Stimulated activated naive CD8-positive, alpha-beta T cell treated with anti-CD3 and anti-CD28 coated beads, Interleukin-15, amount 100 ng/mL, for 72 hours (primary cell): ENCODE measurements at regions not wholly inside any gene's neighbourhood (a gene's known extent, or its start where the extent isn't known, plus 50 kb on each side); places are given as distances from the start of the nearest gene placed in this dataset.
"Not testable (repeated sequence)": the region's sequence is repeated elsewhere in the genome, so short reads cannot be mapped to it uniquely, and the experiment has no call there.

Source experiments
- ATAC-seq: fragments of 150-1000 bp; cut with Tn5 transposase; 2 replicates; pipeline ENCODE4 v1.10.0; 2021; ENCODE audit warnings: mild to moderate bottlenecking, moderate library complexity
- DNase-seq, 2 donors: peaks; one replicate each; pipeline ENCODE4 v3.0.0; 2021 to 2022
- H3K27ac Mint-ChIP-seq, 2 donors: one replicate each; pipeline ENCODE4 v1.8.0; 2022; ENCODE audit warnings: mild to moderate bottlenecking in 2 of 2, mixed read lengths in 2 of 2, moderate library complexity in 2 of 2
- H3K27me3 Mint-ChIP-seq: one replicate; pipeline ENCODE4 v1.8.0; 2022; ENCODE audit warnings: mixed read lengths
- H3K4me1 Mint-ChIP-seq: one replicate; pipeline ENCODE4 v1.8.0; 2022; ENCODE audit warnings: mild to moderate bottlenecking, mixed read lengths
- H3K4me3 Mint-ChIP-seq, 2 donors: one replicate each; pipeline ENCODE4 v1.8.0; 2022; ENCODE audit warnings: mild to moderate bottlenecking in 2 of 2, mixed read lengths in 2 of 2, moderate library complexity in 1 of 2
- H3K9me3 Mint-ChIP-seq, 2 donors: one replicate each; pipeline ENCODE4 v1.8.0; 2022; ENCODE audit warnings: mixed read lengths in 2 of 2

DNA sequence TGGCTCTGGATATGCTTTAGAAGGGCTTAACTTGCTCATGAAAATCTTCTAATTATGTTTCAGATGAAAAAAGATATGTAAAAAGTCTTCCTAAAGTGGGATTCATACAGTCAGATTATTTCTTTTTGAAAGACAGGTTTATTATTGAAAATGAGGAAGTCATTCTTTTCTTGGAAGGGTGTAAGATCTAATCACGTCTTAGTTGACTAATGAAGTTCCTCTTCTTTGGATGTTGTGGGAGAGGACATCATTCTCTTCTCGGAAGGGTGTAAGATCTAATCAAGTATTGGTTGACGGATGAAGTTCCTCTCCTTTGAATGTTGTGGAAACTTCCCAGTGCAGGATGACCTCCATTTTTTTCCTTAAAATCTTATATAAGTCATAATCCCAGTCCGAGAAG lies 74.9 kb downstream of the ALG10 start:
- Mint-ChIP-seq H3K27me3 (peaks cover 20% of the 10 kb centered on the region), H3K9me3 (no peaks in the 10 kb centered on the region), H3K4me1 (no peaks in the 10 kb centered on the region), H3K4me3 (no peak overlapping the region), H3K27ac (no peak overlapping the region)
- ATAC-seq (no peak), DNase-seq (no peak)

DNA sequence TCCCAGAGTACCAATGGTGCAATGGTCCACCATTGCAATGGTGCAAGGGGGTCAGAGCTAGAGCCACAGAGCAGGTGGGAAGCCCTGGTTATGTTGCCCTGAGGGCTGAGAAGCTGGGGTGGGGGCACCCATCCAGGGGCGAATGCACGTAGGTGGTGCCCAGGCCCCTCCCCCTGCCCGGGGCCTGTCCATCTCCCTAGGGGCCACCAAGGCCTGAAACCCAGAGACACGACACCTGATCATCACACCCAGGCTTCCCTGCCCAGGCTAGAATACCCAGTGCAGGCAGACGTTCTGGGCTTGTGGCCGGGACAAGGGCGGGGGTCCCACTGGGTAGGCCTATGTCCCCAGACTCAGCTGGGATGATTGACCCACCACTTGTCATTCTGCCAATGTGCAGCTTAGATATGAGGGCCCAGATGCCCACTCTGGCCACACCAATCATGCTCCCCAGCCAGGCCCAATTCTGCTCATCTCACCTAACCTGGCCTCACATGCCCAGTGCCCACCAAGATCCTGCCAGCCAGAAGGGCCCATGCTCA lies 83.2 kb downstream of the ALG10 start:
- H3K9me3 Mint-ChIP-seq = no peaks in the 10 kb centered on the region
- no peaks in the 10 kb centered on the region for H3K4me1 Mint-ChIP-seq
- H3K27me3 Mint-ChIP-seq = peaks cover 43% of the 10 kb centered on the region
- ATAC-seq = peak; percentile 33
- DNase-seq = no peak
- no peak overlapping the region for H3K27ac Mint-ChIP-seq
- H3K4me3 Mint-ChIP-seq = no peak overlapping the region

DNA sequence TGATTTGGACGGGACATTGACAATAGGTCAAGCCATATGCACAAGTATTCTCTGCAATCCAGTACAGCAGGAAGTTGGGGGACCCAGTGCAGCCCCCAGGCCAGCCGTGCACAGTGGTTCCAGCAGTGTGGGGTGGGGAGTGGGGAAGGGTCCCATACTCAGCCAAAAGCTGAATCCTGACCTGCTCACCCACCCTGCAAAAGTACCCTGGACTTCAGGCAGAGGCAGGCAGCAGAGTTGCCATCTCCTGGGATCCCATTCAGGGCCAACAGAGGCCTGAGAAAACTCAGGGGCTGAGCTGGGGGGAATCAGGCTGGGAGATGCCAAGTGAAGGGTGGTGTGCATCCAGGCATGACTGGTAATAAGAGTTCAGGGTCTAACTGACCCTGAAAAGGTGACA lies 83.9 kb downstream of the ALG10 start:
- H3K4me1 Mint-ChIP-seq = no peaks in the 10 kb centered on the region
- H3K9me3 Mint-ChIP-seq = no peaks in the 10 kb centered on the region
- no peak overlapping the region for H3K27ac Mint-ChIP-seq
- DNase-seq (no peak), ATAC-seq (no peak)
- H3K27me3 Mint-ChIP-seq = peaks cover 43% of the 10 kb centered on the region
- no peak overlapping the region for H3K4me3 Mint-ChIP-seq

DNA sequence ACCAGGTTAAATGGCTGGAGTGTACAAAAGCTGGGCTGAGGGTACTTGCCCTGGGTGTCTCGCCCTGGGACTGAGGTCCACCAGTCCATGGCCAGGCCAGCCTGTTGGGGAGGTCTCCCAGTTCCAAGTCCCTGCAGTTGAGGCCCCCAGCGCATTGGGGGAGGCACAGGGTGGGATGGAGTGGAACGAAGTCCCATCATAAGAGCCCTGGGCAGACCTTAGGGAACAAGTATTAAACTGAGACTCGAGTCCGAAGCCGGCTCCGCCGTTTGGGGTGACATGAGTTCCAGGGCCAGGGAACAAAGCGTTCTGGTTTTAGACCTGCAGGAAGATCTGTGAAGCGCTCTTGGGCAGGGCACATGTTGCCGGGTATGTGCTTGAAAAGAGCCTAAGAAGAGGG lies 84.7 kb downstream of the ALG10 start:
- H3K27ac Mint-ChIP-seq = no peak overlapping the region
- no peak for ATAC-seq

DNA sequence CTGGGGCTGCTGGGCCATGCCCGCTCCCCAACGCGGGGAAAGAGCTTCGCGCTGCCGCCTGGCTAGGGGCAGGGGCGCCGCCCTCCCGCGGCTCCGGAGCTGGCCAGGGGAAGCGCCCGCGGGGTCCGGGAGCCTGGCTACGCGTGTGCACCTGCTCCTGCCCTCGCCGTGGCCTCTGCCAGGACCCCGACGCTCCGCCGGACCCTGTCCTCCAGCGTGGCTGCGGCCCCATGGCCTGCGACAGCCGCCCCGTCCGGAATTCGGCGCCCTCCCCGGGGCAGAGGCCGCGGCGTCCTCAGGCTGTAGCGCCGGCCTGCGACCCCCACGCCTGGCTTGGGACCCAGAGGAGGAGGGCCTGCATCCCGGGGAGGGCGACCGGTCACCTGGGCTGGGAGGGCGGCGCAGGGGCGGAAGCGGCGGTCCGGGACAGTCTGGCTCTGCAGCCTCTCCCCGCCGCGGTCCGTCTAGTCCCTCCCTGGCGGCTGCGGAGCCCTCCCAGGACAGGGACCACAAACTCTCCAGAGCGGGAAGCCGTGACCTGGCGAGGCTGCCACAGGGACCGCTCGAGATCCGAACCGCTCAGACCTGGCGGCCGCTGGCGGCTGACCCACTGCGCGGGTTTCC lies 85.6 kb downstream of the ALG10 start:
- Mint-ChIP-seq H3K27ac (no peak overlapping the region), H3K27me3 (peaks cover 43% of the 10 kb centered on the region), H3K4me3 (no peak overlapping the region), H3K9me3 (no peaks in the 10 kb centered on the region), H3K4me1 (no peaks in the 10 kb centered on the region)
- DNase-seq = no peak
- peak; percentile 21 for ATAC-seq

More for the DNA sequence above, 84.7 kb downstream of the ALG10 start:
- Mint-ChIP-seq H3K27me3 (peaks cover 43% of the 10 kb centered on the region), H3K4me1 (no peaks in the 10 kb centered on the region), H3K4me3 (no peak overlapping the region), H3K9me3 (no peaks in the 10 kb centered on the region)
- DNase-seq = no peak

DNA sequence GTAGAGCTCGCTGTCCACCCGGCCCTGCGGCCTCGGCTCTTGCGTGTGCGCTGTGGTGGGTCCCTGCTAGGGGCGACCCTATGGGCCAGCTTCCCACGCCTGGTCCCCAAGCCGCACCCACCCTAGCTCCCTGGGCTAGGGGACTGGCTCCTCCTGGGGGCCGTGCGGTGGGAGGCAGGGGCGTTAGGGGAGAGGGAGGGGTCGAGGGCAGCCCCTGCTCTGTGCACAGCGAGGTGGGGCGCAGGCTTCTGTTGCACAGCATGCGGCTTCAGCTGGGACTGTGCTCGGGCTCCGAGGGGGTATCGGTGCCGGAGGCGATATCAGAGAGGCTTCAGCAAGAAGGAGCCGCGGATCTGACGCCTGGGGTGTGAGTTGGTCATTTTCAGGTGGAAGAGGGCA lies 86.1 kb downstream of the ALG10 start:
- DNase-seq = no peak
- H3K4me1 Mint-ChIP-seq = no peaks in the 10 kb centered on the region
- no peak overlapping the region for H3K4me3 Mint-ChIP-seq
- peaks cover 43% of the 10 kb centered on the region for H3K27me3 Mint-ChIP-seq
- ATAC-seq = peak; percentile 54
- no peaks in the 10 kb centered on the region for H3K9me3 Mint-ChIP-seq
- no peak overlapping the region for H3K27ac Mint-ChIP-seq

DNA sequence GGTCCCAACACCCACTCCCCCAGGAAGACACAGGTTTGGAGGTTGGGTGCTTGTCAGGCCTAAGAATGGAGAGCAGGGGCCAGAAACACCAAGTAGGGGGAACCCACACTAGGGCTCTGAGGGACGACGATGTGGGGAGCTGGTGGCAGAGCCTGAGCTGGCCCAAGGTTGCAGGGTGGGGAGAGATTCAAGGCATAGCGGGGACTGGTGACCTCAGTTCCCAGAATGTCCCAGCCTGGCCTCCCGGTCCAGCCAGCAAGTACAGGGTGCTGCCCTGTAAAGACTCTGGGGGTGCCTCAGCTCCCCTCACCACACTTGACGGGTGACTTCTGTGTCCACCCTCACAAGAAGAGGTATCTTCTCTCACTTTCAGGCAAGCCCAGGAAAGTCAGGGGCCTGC lies 86.7 kb downstream of the ALG10 start:
- no peak overlapping the region for H3K4me3 Mint-ChIP-seq
- DNase-seq = no peak
- peaks cover 43% of the 10 kb centered on the region for H3K27me3 Mint-ChIP-seq
- no peak overlapping the region for H3K27ac Mint-ChIP-seq
- H3K4me1 Mint-ChIP-seq = no peaks in the 10 kb centered on the region
- ATAC-seq = no peak
- no peaks in the 10 kb centered on the region for H3K9me3 Mint-ChIP-seq

DNA sequence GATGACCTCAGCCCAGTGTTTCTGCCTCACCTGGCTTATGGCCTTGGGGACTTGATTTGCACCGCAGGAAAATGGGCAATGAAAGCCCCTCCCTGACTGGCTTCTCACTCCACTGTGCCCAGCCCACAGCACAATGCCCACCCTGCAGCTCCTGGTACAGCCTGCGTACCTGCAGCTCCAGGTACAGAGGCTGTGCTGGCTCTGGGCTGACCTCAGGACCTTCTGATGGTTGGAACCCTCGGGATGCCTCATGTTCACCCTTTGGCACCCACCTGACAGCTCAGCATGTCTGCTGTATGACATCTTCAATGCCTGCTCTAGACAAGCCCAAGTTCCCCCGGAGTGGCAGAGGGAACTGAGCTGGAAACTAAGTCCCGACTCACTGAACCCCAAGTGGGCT lies 87.1 kb downstream of the ALG10 start:
- Mint-ChIP-seq H3K27me3 (peaks cover 43% of the 10 kb centered on the region), H3K4me3 (no peak overlapping the region), H3K4me1 (no peaks in the 10 kb centered on the region), H3K9me3 (no peaks in the 10 kb centered on the region), H3K27ac (no peak overlapping the region)
- DNase-seq (no peak), ATAC-seq (no peak)

DNA sequence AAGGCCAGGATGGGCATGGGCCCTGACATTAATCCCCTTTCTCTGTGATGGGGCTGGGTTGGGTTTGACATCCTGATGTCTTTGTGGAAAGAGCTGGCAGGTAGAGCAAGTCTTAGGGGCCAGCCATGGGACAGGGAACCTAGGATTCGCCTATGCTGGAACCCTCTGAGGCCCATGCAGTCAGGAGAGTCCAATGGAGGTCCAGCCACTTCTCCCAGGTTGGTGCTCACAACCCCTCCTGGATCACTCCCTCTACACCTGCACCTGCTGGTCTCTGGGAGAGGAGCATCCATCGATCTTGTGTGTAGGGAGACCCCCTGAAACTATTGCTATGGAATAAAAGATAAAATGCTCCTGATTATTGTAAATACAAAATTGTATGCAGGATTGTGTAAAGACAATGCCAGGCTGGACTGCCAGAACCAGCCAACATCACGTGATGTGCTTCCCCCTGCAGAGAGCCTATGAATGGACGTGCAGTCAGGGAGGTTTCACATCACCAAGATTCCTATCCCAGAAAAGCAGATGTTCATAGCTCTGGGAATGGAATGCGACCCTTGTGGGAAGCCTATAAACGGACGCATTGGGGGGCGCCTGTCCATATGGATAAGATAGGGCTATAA lies 87.7 kb downstream of the ALG10 start:
- not testable (repeated sequence) for DNase-seq, H3K4me1 Mint-ChIP-seq, H3K4me3 Mint-ChIP-seq, H3K9me3 Mint-ChIP-seq, ATAC-seq, H3K27ac Mint-ChIP-seq
- H3K27me3 Mint-ChIP-seq = peaks cover 43% of the 10 kb centered on the region

DNA sequence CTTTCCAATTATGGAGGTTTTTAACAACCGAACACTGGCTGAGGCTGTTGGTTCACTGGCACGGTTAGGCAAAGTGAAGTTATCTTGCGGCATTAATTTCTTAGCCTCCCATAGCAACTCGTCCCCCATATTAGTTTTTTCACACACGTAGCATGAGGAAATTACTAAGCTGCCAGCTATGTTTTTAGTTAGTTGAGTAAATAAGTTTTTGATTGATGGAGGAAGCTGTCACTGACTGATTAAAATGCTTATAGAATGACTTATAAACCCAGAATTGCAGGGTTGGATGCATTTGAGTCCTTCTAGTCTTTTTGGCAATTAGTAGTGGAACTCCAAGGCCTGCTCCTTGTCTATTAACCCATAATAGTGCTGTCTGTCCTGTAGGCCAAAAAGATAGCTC lies 97.1 kb downstream of the ALG10 start:
- H3K4me1 Mint-ChIP-seq = no peaks in the 10 kb centered on the region
- H3K27me3 Mint-ChIP-seq = no peaks in the 10 kb centered on the region
- no peak overlapping the region for H3K4me3 Mint-ChIP-seq
- DNase-seq (no peak), ATAC-seq (no peak)
- no peak overlapping the region for H3K27ac Mint-ChIP-seq
- no peaks in the 10 kb centered on the region for H3K9me3 Mint-ChIP-seq

DNA sequence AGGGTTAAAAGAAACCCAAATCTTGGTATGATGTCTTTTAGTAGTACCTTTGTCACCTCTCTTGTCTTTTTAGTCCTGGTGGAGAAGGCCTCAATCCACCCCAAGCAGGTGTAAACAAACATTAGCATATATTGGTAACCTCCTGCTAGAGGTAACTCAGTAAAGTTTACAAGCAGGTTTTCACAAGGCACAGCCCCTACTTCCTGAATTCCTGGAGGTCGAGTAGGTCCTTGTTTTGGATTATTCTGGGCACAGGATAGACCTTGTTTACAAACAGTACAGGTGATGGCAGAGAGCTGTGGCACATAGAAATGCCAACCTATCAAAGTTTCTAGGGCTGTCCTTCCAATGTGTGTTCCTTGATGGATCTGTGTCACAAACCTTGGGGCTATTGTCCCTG lies 99.1 kb downstream of the ALG10 start:
- DNase-seq = no peak
- H3K4me3 Mint-ChIP-seq = no peak overlapping the region
- H3K27me3 Mint-ChIP-seq = no peaks in the 10 kb centered on the region
- ATAC-seq = no peak
- peaks cover 13% of the 10 kb centered on the region for H3K4me1 Mint-ChIP-seq
- H3K27ac Mint-ChIP-seq = no peak overlapping the region
- peaks cover 0 to under 1% of the 10 kb centered on the region in 2 donors for H3K9me3 Mint-ChIP-seq

DNA sequence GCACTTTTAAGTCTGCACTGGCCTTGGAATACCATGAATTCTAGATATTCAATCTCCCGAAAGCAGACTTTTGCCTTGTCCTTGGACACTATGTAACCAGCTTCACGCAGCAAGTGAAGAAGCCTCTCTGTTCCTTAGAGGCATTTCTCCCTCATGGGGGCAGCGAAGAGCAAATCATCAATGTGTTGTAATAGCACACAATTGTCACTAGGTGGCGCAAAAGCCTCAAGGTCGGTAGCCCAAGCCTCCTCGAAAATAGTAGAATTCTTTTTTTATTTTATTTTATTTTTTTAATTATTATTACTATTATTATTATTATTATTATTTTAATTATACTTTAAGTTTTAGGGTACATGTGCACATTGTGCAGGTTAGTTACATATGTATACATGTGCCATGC lies 100.8 kb downstream of the ALG10 start:
- H3K4me3 Mint-ChIP-seq, H3K27me3 Mint-ChIP-seq, H3K9me3 Mint-ChIP-seq, H3K27ac Mint-ChIP-seq: not testable (repeated sequence)
- peaks cover 17% of the 10 kb centered on the region for H3K4me1 Mint-ChIP-seq
- ATAC-seq (peak; percentile 55), DNase-seq (peak; percentile 43 to 51)

DNA sequence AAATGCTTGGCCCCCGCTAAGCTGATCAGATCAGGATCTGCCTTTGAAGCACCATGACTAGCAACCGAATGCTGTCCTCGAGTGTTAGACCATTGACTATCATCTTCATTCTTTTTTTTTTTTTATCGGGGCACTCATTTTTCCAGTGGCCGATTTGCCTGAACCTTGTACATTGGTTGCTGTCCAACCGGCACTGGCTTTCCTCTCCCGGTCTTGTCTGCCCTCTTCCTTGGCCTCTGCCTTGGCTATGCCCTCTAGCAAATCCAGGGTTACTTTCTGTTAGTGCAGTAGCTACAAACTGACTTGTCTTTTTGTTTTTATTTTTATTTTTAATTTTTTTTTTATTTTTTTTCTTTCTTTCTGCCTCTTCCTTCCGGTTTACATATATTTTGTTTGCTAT lies 102.3 kb downstream of the ALG10 start:
- Mint-ChIP-seq H3K4me3 (no peak overlapping the region), H3K9me3 (peaks cover 0 to 7% of the 10 kb centered on the region in 2 donors), H3K4me1 (peaks cover 17% of the 10 kb centered on the region), H3K27ac (no peak overlapping the region), H3K27me3 (peaks cover 21% of the 10 kb centered on the region)
- DNase-seq (no peak), ATAC-seq (no peak)

DNA sequence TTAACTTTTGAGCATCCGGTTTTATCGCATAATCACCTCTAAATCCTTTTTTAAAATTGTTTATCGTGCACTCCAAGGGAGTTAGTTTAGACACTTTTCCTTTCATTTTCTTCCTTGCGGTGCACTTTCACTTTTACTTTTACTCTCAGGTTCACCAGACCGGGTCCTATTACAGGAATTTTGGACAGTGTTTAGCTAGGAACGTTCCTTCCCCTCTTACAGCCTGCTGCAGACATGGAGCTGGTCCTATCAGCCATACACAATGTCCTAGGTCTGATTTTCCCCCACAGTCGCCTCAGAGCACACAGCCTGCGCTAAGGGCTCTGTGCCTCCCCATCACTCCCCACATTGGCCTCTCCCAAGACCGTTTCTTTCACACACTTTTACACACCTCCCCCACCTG lies 103.9 kb downstream of the ALG10 start:
- peaks cover 27% of the 10 kb centered on the region for H3K27me3 Mint-ChIP-seq
- H3K4me1 Mint-ChIP-seq = peaks cover 17% of the 10 kb centered on the region
- DNase-seq (no peak), ATAC-seq (peak; percentile 48)
- H3K4me3 Mint-ChIP-seq = peak overlapping the region; percentile 32 to 46
- H3K27ac Mint-ChIP-seq = peak overlapping the region; percentile 56 to 94
- H3K9me3 Mint-ChIP-seq = peaks cover 0 to 7% of the 10 kb centered on the region in 2 donors

DNA sequence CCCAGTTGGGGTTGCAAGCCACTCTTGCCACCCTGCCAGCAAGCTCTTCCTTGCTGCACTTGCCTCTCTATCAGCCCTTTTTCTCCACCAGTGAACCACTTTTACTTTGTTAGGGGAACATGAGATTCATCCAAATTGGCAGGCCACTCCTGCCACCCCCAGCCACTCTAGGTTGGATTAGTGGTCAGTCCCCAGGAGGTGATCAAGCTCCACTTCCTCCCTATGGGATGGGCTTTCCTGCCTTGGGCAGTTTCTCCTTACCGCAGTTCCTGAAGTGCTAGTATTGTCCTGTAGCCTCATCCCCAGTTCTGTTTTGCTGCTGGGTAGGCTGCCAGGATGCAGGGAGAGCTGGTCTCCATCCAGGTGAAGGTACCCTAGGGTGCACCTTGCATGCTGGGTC lies 104.5 kb downstream of the ALG10 start:
- H3K27ac Mint-ChIP-seq = peak overlapping the region; percentile 56 to 94
- H3K4me3 Mint-ChIP-seq = peak overlapping the region; percentile 32 to 46
- ATAC-seq (no peak), DNase-seq (no peak)
- H3K9me3 Mint-ChIP-seq = peaks cover 0 to 7% of the 10 kb centered on the region in 2 donors
- H3K27me3 Mint-ChIP-seq = peaks cover 27% of the 10 kb centered on the region
- peaks cover 17% of the 10 kb centered on the region for H3K4me1 Mint-ChIP-seq

DNA sequence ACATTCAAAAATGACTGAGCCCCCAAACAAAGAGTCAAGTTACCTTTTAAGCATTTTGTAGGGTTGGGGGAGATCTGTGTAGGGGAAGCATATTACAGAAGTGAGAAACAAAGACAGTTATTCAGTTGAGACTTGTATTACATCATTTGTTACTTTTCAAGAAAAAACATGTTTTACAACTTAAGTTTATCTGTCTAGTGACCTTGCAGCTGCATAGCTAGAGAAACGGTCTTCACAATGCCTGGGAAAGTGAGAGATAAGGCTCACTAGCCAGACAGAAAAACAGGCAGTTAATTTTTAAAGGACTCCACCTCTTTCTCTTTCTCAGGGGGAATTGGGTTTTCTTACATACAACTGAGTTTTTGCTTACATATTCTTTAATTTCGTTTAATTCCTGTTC lies 105.1 kb downstream of the ALG10 start:
- not testable (repeated sequence) for ATAC-seq, H3K4me3 Mint-ChIP-seq, DNase-seq, H3K27ac Mint-ChIP-seq, H3K9me3 Mint-ChIP-seq
- Mint-ChIP-seq H3K4me1 (peaks cover 17% of the 10 kb centered on the region), H3K27me3 (peaks cover 27% of the 10 kb centered on the region)
